HPDE6-E6E7 (cell line): ENCODE measurements at regions not wholly inside any gene's neighbourhood (a gene's known extent, or its start where the extent isn't known, plus 50 kb on each side); places are given as distances from the start of the nearest gene placed in this dataset.
A peak's percentile ranks its signal among the peaks of the same experiment; 100 is the strongest.

Experiments used
- DNase-seq: peaks from one replicate; pipeline ENCODE4 v3.0.0; 2011; ENCODE audit warnings: missing footprints; ENCODE audit errors: extremely low spot score

- no peak for DNase-seq
Measured at GRCh38 chr11:128262463-128263345, 324.7 kb downstream of the ETS1 start.

GRCh38 chr11:128261011-128261421 lies 326.3 kb downstream of the ETS1 start:
- no peak for DNase-seq

GRCh38 chr11:128260398-128260797 lies 327.0 kb downstream of the ETS1 start:
- no peak for DNase-seq

- DNase-seq = no peak
Measured at GRCh38 chr11:128259816-128260215, 327.5 kb downstream of the ETS1 start.

- no peak for DNase-seq
Measured at GRCh38 chr11:128254941-128255340, 332.4 kb downstream of the ETS1 start.

GRCh38 chr11:128251140-128251539 lies 336.2 kb downstream of the ETS1 start:
- peak; percentile 63 for DNase-seq

GRCh38 chr11:128250482-128250881 lies 336.9 kb downstream of the ETS1 start:
- DNase-seq = no peak

- no peak for DNase-seq
Measured at GRCh38 chr11:128246810-128247594, 340.4 kb downstream of the ETS1 start.

GRCh38 chr11:128246364-128246801 lies 341.0 kb downstream of the ETS1 start:
- DNase-seq = no peak

GRCh38 chr11:128244871-128245270 lies 342.5 kb downstream of the ETS1 start:
- no peak for DNase-seq

GRCh38 chr11:128242451-128242850 lies 344.9 kb downstream of the ETS1 start:
- DNase-seq = no peak

GRCh38 chr11:128240546-128240945 lies 346.8 kb downstream of the ETS1 start:
- no peak for DNase-seq

- no peak for DNase-seq
Measured at GRCh38 chr11:128239306-128239705, 348.1 kb downstream of the ETS1 start.

- no peak for DNase-seq
Measured at GRCh38 chr11:128238521-128239265, 348.7 kb downstream of the ETS1 start.

- no peak for DNase-seq
Measured at GRCh38 chr11:128236506-128237498, 350.6 kb downstream of the ETS1 start.

- no peak for DNase-seq
Measured at GRCh38 chr11:128235958-128236357, 351.4 kb downstream of the ETS1 start.

- DNase-seq = no peak
Measured at GRCh38 chr11:128235426-128235825, 351.9 kb downstream of the ETS1 start.

GRCh38 chr11:128234143-128234542 lies 353.2 kb downstream of the ETS1 start:
- no peak for DNase-seq

- DNase-seq = no peak
Measured at GRCh38 chr11:128232588-128232987, 354.8 kb downstream of the ETS1 start.

GRCh38 chr11:128231845-128232410 lies 355.4 kb downstream of the ETS1 start:
- DNase-seq = no peak
